GM18520 (cell line): ENCODE measurements at regions not wholly inside any gene's neighbourhood (a gene's known extent, or its start where the extent isn't known, plus 50 kb on each side); places are given as distances from the start of the nearest gene placed in this dataset.
"Not testable (repeated sequence)": the region's sequence is repeated elsewhere in the genome, so short reads cannot be mapped to it uniquely, and the experiment has no call there.

Experiments used
- ATAC-seq: cut with Tn5 transposase; IDR thresholded peaks from one replicate; pipeline ENCODE4 v1.9.1; 2021; ENCODE audit not compliant: unreplicated experiment

- not testable (repeated sequence) for ATAC-seq
Observed at GRCh38 chr6:57984575-57984974, 667.1 kb downstream of the PRIM2 start.

- not testable (repeated sequence) for ATAC-seq
Observed at GRCh38 chr6:57985734-57986133, 668.3 kb downstream of the PRIM2 start.

DNA sequence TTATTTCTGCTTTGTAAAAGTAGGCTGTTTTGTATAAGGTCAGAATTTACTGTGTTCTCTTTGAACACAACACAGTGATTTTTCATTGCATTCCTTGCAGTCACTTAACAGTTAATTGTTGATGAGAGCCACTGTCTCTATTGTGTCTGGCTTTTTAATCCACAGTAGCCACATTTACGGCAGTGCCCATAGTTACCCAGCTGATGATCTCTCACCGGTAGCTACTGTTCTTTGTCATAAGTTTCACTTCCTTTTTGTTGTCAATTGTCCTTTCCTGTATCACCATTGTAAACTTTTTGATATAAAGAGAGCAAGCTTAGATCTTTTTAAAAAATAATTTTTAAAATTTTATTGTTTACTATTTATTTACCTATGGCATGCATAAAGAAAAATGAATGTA lies 669.2 kb downstream of the PRIM2 start:
- ATAC-seq = peak; percentile 100

- not testable (repeated sequence) for ATAC-seq
Observed at GRCh38 chr6:57989520-57990080, 672.2 kb downstream of the PRIM2 start.

DNA sequence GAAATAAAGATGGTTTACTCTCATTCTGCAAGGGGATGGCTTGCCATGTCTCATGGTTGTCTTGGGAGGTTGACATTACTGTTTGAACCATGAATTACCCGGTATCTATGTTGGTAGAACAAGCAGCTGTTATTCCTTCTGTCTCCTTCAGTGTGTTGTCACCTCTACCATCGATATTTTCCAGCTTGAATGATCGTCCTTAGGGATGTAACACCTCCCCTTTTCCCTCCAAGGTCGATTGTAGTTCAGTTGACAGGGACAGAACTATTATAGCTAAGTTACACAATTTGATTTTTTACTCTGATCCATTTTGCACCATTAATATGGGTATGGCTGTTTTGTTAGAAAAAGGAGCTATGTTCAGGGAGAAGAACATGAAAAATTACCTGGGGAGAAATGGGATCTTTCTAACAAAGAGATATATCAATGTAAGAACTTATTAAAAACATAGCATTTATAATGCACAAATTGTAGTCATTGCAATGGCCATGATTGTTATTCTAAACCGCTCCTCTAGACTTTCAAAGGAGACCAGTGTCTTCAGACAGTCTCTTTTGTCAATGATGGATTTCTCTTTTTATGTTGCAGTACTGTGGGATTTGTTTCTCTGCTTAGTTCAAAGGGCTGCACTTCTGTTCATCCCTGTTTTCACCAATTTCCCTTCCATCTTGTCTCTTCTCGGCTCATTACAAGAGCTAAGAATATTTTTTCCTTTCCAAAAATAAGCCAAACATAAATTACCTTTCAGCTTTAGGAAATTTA lies 681.6 kb downstream of the PRIM2 start:
- not testable (repeated sequence) for ATAC-seq

GRCh38 chr6:58000233-58000632 lies 682.8 kb downstream of the PRIM2 start:
- ATAC-seq = not testable (repeated sequence)

DNA sequence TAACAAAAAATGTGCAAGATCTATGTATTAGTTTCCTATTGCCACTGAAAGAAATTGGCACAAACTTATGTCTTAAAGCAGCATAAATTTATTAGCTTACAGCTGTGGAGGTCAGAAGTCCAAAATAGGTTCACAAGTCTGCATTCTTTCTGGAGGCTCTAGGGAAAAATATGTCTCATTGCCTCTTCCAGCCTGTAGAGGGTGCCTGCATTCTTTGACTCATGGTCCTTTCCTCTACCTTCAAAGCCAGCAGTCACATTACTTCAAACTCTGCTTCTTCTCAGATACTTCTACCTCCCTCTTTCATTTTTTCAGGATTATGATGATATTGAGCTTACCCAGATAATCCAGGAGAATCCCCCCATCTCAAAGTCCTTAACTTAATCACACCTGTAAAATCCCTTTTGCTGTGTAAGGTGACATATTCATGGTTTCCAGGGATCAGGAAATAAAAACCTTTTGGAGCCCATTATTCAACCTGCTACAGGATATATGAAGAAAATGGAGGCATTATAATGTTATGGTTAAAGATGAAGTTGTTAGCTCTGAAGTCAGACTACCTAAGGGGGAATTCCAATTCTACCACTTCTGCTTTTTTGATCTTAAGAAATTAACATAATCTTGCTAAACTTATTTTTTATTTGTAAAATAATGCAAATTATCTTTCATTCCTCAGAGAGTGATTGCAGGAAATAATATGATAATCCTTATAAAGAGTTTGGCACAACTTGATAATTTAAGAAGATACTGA lies 686.2 kb downstream of the PRIM2 start:
- not testable (repeated sequence) for ATAC-seq

DNA sequence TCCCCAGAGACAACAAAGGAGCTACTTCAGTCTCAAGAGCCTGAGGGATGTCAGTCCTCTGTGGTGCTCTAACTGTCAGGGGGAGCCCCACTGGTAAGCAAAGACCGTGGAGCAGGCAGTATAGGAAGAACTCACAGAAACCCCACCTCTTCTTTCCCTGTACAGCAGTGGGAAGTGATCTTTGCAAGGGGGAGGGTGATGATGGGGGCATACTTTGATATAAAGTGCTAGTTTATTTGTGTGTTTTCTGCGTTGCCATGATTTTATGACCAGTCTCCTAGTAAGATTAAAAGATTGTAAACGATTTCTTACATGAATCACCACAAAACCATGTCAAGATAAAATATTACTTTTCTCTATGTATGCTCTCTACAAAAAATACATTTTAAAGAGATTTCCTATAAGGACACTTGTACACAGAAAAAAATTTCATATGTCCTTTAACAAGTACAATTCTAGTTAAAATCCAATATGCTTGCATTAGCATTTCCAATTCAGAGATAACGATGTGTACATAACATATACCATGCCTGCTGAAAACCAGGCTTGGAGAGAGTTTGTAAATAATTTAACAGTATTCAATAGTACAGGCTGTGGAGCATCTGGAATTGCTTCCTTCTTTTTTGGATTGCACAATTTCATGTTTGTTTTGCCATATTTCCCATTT lies 690.0 kb downstream of the PRIM2 start:
- ATAC-seq = not testable (repeated sequence)

DNA sequence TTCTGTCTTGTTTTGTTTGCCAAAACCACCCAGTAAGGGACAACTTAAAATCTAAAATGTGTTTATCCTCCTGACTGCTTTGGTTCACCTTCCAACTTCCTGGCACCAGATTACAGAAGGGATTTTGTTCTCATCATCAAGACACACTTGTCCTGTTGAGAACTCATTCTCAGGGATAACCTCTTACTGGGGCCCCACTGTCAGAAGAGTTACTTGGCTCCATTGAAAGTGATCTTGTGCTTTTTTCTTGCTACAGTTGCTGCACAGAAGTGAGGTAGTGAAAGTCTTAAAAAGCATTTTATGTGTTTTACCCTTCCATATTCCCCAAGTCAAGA lies 690.5 kb downstream of the PRIM2 start:
- not testable (repeated sequence) for ATAC-seq

- ATAC-seq = not testable (repeated sequence)
Observed at GRCh38 chr6:58011954-58012600, 694.6 kb downstream of the PRIM2 start.

- ATAC-seq = not testable (repeated sequence)
Observed at GRCh38 chr6:58016614-58017013, 699.2 kb downstream of the PRIM2 start.

DNA sequence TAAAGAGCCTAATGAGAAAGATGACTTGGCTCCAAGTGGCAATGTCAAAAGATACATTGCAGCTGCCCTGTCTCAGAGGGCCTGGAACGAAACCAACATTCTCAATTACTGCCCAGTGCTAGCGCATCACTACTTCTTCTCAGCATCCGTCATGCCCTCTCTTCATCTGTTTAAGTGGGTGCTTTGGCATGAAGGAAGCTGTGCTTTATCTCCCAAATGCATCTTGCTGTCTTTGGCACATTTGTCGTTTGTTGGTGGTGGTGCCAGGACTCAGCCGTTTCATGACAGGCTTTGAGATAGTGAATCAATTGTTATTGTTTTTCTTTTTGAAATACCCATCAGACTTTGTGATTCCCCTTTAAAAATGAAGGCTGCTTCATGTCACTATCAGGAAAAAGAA lies 710.8 kb downstream of the PRIM2 start:
- not testable (repeated sequence) for ATAC-seq

GRCh38 chr6:58038213-58038612 lies 720.8 kb downstream of the PRIM2 start:
- not testable (repeated sequence) for ATAC-seq

DNA sequence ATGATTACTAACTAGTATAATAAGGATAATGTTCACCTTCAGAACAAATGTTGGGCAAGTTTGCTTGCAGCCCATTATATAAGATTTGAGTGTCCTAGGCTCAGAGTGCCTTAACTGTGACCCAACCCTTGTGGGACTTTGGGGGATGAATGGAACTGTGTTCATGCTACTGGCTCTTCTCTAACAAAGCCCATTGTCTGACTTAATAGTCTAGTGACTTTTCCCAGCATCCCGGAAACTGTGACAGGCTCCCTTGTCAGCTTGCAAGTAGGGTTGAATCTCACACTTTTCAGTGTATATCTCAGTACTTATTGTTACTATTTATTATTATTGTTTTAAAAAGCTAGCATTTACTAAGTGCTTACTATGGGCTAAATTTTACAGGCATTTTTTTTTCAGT lies 729.2 kb downstream of the PRIM2 start:
- not testable (repeated sequence) for ATAC-seq

DNA sequence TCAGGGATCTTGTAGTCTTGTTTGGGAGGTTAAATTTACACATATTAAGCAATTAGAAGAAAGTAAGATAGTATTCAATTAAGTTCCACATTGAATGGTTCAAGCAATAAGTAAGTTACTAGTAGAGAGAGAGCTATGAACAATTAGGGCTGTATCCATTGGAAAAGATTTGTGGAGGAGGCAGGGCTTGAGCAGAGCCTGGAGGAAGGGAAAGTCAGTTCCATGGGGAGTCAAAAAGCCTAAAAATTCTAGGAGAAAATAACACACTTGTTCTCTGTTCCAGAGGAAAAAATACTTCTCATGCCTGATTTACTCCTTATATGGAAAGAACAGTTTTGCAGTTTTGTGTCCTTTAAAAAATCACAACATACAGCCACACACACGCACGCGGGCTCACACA lies 730.0 kb downstream of the PRIM2 start:
- ATAC-seq = not testable (repeated sequence)

DNA sequence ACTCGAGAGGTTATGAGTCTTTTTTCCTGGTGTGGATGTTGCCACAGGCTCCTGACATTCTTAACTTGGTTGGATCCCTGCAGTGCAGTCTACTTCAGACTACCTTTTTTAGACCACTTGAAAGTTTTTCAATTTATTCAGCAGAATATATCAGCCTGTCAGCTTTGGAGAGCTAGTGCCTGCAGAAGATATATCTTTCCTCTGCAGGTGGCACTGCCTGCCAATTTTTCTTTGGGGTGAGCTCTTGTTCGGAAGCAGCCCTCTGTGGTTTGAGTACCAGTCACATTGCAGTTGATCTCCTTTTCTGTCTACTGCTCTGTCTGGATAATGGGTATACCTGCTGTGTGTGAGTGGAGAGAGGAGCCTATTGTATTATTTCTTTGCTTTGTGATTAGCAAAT lies 730.4 kb downstream of the PRIM2 start:
- not testable (repeated sequence) for ATAC-seq

GRCh38 chr6:58055465-58056176 lies 738.2 kb downstream of the PRIM2 start:
- not testable (repeated sequence) for ATAC-seq

DNA sequence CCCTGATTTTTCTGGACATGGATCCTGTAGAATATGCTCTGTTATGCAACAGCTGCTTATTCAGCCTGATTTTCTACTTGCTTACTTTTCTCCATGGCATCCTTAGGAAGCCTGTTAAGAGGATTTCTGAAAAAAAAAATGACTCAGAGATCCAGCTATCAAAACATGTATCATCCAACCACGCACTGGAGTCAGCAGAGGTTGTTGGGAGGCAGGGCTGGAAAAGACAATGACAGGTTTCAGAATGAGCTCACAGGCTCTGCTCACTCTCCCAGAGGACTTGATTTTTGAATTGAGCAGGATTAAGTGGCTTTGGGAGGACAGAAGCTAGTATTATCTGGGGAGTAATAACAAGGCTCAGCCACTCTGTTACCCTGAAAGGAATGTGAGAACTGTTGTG lies 742.3 kb downstream of the PRIM2 start:
- ATAC-seq = not testable (repeated sequence)

DNA sequence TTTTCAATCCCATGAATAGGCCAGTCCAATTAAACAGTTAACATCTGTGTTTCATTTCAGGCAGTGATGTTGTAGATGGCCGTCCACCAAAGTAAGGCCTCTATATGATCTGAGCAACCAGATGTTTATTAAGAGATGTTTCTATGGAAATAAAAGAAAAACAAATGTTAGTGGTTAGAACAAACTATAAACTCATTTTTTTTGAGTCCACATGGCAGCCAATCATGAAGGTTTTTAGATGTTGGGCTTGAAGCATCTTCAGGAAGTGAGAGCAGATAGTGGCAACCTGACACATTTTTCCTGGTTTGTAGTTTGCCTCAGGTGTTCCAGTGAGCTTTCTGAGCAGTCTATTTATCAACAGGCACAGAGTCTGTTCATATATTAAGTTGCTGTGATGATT lies 746.1 kb downstream of the PRIM2 start:
- not testable (repeated sequence) for ATAC-seq

- not testable (repeated sequence) for ATAC-seq
Observed at GRCh38 chr6:58067867-58068548, 750.6 kb downstream of the PRIM2 start.
